BLaER1 (cell line): ENCODE measurements at regions not wholly inside any gene's neighbourhood (a gene's known extent, or its start where the extent isn't known, plus 50 kb on each side); places are given as distances from the start of the nearest gene placed in this dataset.

Experiments used
- H3K27ac ChIP-seq: shearing (Covaris generic); formaldehyde crosslinking; 2 replicates; pipeline ENCODE4 v1.8.1; 2022
- H3K27me3 ChIP-seq: shearing (Covaris generic); formaldehyde crosslinking; 2 replicates; pipeline ENCODE4 v1.8.1; 2022
- H3K36me3 ChIP-seq: shearing (Covaris generic); formaldehyde crosslinking; 2 replicates; pipeline ENCODE4 v1.8.1; 2022
- H3K4me1 ChIP-seq: shearing (Covaris generic); formaldehyde crosslinking; 2 replicates; pipeline ENCODE4 v1.8.1; 2022
- H3K4me2 ChIP-seq: shearing (Covaris generic); formaldehyde crosslinking; 2 replicates; pipeline ENCODE4 v1.8.1; 2022
- H3K4me3 ChIP-seq: shearing (Covaris generic); formaldehyde crosslinking; 2 replicates; pipeline ENCODE4 v1.8.1; 2022
- H3K9ac ChIP-seq: shearing (Covaris generic); formaldehyde crosslinking; 2 replicates; pipeline ENCODE4 v1.8.1; 2022
- H3K9me3 ChIP-seq: shearing (Covaris generic); formaldehyde crosslinking; 2 replicates; pipeline ENCODE4 v1.8.1; 2022
- H4K20me1 ChIP-seq: shearing (Covaris generic); formaldehyde crosslinking; 2 replicates; pipeline ENCODE4 v1.8.1; 2022
- Cebpa-rat ChIP-seq: shearing (Covaris generic); IDR thresholded peaks from 2 replicates; pipeline ENCODE4 v1.8.1; 2022

DNA sequence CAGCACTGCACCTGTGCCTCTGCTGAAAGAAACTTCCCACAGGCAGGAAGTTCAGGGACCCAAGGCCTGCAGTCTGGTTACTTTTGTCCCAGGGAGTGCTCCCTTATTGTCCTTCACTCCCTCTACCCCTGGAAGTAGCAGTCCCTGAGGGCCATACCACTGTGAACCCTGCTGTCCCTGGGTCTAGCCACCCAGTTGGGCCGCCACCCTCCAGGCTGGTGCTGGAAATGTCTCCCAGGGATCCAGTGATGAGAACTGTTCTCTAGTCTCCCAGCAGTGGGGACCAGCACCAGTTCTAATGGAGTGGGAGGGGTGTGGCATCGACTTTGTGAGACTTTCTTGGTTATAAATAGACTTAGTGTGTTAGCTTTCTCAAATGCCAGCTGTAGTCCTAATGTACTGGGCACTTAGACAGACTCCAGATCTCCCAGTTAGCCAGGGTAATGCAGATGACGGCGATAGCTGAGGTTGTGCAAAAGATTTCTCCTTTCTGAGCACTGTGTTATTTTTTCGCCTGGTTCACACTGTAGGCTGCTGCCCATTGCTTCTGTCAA is 462.5 kb downstream of the CDH26 start:
- TF ChIP-seq Cebpa-rat = no peak
- H3K4me2 ChIP-seq = no peak overlapping the region

DNA sequence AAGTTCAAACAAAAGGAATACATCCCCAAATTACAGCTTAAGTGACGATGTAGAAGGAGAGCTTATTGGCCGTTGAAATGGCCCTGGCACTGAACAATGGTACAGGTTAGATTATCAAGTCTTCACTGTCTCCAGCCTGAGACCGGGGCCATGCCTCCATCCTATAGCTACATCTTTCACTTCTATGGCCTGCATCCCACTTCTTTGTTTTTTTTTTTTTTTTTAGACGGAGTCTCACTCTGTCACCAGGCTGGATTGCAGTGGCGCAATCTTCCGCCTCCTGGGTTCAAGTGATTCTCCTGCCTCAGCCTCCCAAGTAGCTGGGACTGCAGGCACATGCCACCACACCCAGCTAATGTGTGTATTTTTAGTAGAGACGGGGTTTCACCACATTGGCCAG is 464.6 kb downstream of the CDH26 start:
- peaks cover 9% of the 10 kb centered on the region for H3K9me3 ChIP-seq
- no peaks in the 10 kb centered on the region for H3K27me3 ChIP-seq

More for the DNA sequence above, 462.5 kb downstream of the CDH26 start:
- Histone ChIP-seq H3K4me3 (no peak overlapping the region), H4K20me1 (no peaks in the 10 kb centered on the region), H3K27me3 (no peaks in the 10 kb centered on the region), H3K4me1 (no peaks in the 10 kb centered on the region), H3K9me3 (peaks cover 9% of the 10 kb centered on the region), H3K36me3 (no peaks in the 10 kb centered on the region), H3K27ac (no peak overlapping the region), H3K9ac (no peak overlapping the region)

DNA sequence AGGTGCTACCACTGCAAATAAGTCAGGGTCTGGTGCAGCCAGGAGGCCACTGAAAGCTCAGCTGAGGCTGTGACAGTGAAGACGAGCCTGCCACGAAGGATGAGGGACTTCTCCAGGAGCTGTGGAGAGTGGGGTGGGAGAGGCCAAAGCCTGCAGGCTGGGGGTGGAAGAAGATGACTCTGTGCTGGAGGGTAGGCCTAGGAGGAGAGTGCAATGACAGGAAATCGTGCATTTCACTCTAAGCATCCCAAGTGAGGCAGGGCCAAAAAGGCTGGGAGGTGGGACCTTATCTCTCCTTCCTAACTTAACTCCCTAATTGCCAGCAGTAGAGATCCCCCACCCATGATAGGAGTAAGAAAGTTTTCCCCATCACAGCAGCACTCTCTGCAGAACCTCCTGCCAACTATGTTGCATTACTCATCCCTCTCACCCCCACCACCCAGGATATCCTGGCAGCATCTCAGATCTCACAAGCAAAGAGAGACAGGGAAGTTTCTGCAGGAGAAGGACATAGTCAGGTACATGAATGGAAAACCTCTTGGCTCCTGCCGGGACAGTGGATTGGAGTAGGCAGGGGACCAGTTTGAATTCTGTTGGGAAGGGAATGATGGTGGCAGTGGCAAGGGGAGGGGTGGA is 466.2 kb downstream of the CDH26 start:
- Histone ChIP-seq H3K9me3 (peaks cover 9% of the 10 kb centered on the region), H3K4me3 (no peak overlapping the region), H3K27me3 (no peaks in the 10 kb centered on the region), H4K20me1 (no peaks in the 10 kb centered on the region), H3K36me3 (no peaks in the 10 kb centered on the region), H3K27ac (no peak overlapping the region), H3K4me2 (no peak overlapping the region), H3K9ac (no peak overlapping the region), H3K4me1 (peaks cover 7% of the 10 kb centered on the region; the same call in 1 of the 2 replicates)
- TF ChIP-seq Cebpa-rat = no peak

More for the DNA sequence above, 464.6 kb downstream of the CDH26 start:
- Histone ChIP-seq H3K4me2 (no peak overlapping the region), H3K27ac (no peak overlapping the region), H4K20me1 (no peaks in the 10 kb centered on the region), H3K4me3 (no peak overlapping the region), H3K9ac (no peak overlapping the region), H3K4me1 (no peaks in the 10 kb centered on the region), H3K36me3 (no peaks in the 10 kb centered on the region)
- TF ChIP-seq Cebpa-rat = no peak

- no peak overlapping the region for H3K9ac ChIP-seq
- no peaks in the 10 kb centered on the region for H3K36me3 ChIP-seq
- peaks cover 13% of the 10 kb centered on the region; the same call in 1 of the 2 replicates for H3K4me1 ChIP-seq
- TF ChIP-seq Cebpa-rat = no peak
- no peaks in the 10 kb centered on the region for H3K27me3 ChIP-seq
- no peak overlapping the region for H3K4me3 ChIP-seq
- H4K20me1 ChIP-seq = no peaks in the 10 kb centered on the region
- no peak overlapping the region for H3K4me2 ChIP-seq
- H3K9me3 ChIP-seq = peaks cover 9% of the 10 kb centered on the region
- no peak overlapping the region for H3K27ac ChIP-seq
Observed at GRCh38 chr20:60427516-60427915, 469.3 kb downstream of the CDH26 start.

- TF ChIP-seq Cebpa-rat = no peak
- Histone ChIP-seq H3K27me3 (no peaks in the 10 kb centered on the region), H3K27ac (no peak overlapping the region)
Observed at GRCh38 chr20:60428651-60429050, 470.4 kb downstream of the CDH26 start.

GRCh38 chr20:60430516-60431001 is 472.3 kb downstream of the CDH26 start:
- Histone ChIP-seq H3K27ac (no peak overlapping the region), H3K4me1 (peaks cover 13% of the 10 kb centered on the region; the same call in 1 of the 2 replicates), H3K36me3 (no peaks in the 10 kb centered on the region), H3K27me3 (no peaks in the 10 kb centered on the region), H3K4me2 (no peak overlapping the region), H4K20me1 (no peaks in the 10 kb centered on the region), H3K4me3 (no peak overlapping the region), H3K9ac (no peak overlapping the region), H3K9me3 (peaks cover 9% of the 10 kb centered on the region)
- TF ChIP-seq Cebpa-rat = no peak

More at GRCh38 chr20:60428651-60429050, 470.4 kb downstream of the CDH26 start:
- no peak overlapping the region for H3K4me2 ChIP-seq
- no peaks in the 10 kb centered on the region for H3K36me3 ChIP-seq
- no peak overlapping the region for H3K4me3 ChIP-seq
- H3K9me3 ChIP-seq = peaks cover 9% of the 10 kb centered on the region
- H3K9ac ChIP-seq = no peak overlapping the region
- peaks cover 13% of the 10 kb centered on the region; the same call in 1 of the 2 replicates for H3K4me1 ChIP-seq
- H4K20me1 ChIP-seq = no peaks in the 10 kb centered on the region

- no peak overlapping the region for H3K4me2 ChIP-seq
- H3K4me1 ChIP-seq = peaks cover 13% of the 10 kb centered on the region; the same call in 1 of the 2 replicates
- no peak overlapping the region for H3K4me3 ChIP-seq
- no peaks in the 10 kb centered on the region for H4K20me1 ChIP-seq
- no peak overlapping the region for H3K9ac ChIP-seq
- H3K27ac ChIP-seq = no peak overlapping the region
- TF ChIP-seq Cebpa-rat = no peak
- H3K27me3 ChIP-seq = no peaks in the 10 kb centered on the region
- no peaks in the 10 kb centered on the region for H3K36me3 ChIP-seq
- H3K9me3 ChIP-seq = peaks cover 9% of the 10 kb centered on the region
Observed at GRCh38 chr20:60431349-60431748, 473.1 kb downstream of the CDH26 start.

- no peak overlapping the region for H3K27ac ChIP-seq
- H3K9ac ChIP-seq = no peak overlapping the region
- no peaks in the 10 kb centered on the region for H3K27me3 ChIP-seq
- H3K36me3 ChIP-seq = no peaks in the 10 kb centered on the region
- H4K20me1 ChIP-seq = no peaks in the 10 kb centered on the region
- 0 out of 2 replicates have a peak, but pooled peaks cover 8% of the 10 kb centered on the region for H3K9me3 ChIP-seq
- no peak overlapping the region for H3K4me3 ChIP-seq
- TF ChIP-seq Cebpa-rat = no peak
- no peaks in the 10 kb centered on the region for H3K4me1 ChIP-seq
- no peak overlapping the region for H3K4me2 ChIP-seq
Observed at GRCh38 chr20:60437418-60437817, 479.2 kb downstream of the CDH26 start.

GRCh38 chr20:60446267-60447111 is 488.3 kb downstream of the CDH26 start:
- Histone ChIP-seq H3K36me3 (no peaks in the 10 kb centered on the region), H4K20me1 (peaks cover 15% of the 10 kb centered on the region; the same call in 1 of the 2 replicates), H3K4me1 (peaks cover 19% of the 10 kb centered on the region), H3K4me2 (peak overlapping the region; percentile 51), H3K27ac (no peak overlapping the region), H3K9me3 (no peaks in the 10 kb centered on the region), H3K9ac (no peak overlapping the region), H3K4me3 (no peak overlapping the region), H3K27me3 (peaks cover 24% of the 10 kb centered on the region)
- TF ChIP-seq Cebpa-rat = no peak
